Fibroblast of lung (primary cell): ENCODE measurements at regions not wholly inside any gene's neighbourhood (a gene's known extent, or its start where the extent isn't known, plus 50 kb on each side); places are given as distances from the start of the nearest gene placed in this dataset.

Source experiments
- DNase-seq, 2 donors: peaks; one replicate each; pipeline versions ENCODE4 v3.0.0 to v3.0.0-alpha.2; 2010; ENCODE audit warnings: low read depth in 2 of 2
- H2AFZ ChIP-seq: 2 replicates; pipeline ENCODE4 v1.5.1; 2012; ENCODE audit warnings: low read length, control low read depth, inconsistent platforms
- H3K27ac ChIP-seq: 2 replicates; pipeline ENCODE4 v1.5.1; 2011; ENCODE audit warnings: low read length, control low read depth; ENCODE audit not compliant: insufficient read depth
- H3K27me3 ChIP-seq: 2 replicates; pipeline ENCODE4 v1.5.1; 2011; ENCODE audit warnings: mild to moderate bottlenecking, low read length; ENCODE audit not compliant: control insufficient read depth, insufficient read depth
- H3K36me3 ChIP-seq: 2 replicates; pipeline ENCODE4 v1.5.1; 2011; ENCODE audit warnings: low read length; ENCODE audit not compliant: control insufficient read depth, insufficient read depth
- H3K4me1 ChIP-seq: 2 replicates; pipeline ENCODE4 v1.5.1; 2011; ENCODE audit warnings: low read length; ENCODE audit not compliant: control insufficient read depth, insufficient read depth; ENCODE audit errors: extremely low read depth
- H3K4me2 ChIP-seq: 2 replicates; pipeline ENCODE4 v1.5.1; 2011; ENCODE audit warnings: low read length, control low read depth; ENCODE audit not compliant: insufficient read depth; ENCODE audit errors: extremely low read depth
- H3K4me3 ChIP-seq, 4 experiments: fragments of 200-600 bp in 1 of 4; sonication (generic) in 1 of 4; replicated peaks in 1 of 4; 2 replicates each; pipeline ENCODE4 v1.5.1; 2011 to 2016; ENCODE audit warnings: low read length in 4 of 4, low read depth in 3 of 4, mild to moderate bottlenecking in 3 of 4, control low read depth in 2 of 4, inconsistent platforms in 1 of 4, mixed read lengths in 1 of 4; ENCODE audit not compliant: insufficient read depth in 1 of 4; ENCODE audit errors: control extremely low read depth in 1 of 4
- H3K79me2 ChIP-seq: 2 replicates; pipeline ENCODE4 v1.5.1; 2012; ENCODE audit warnings: mild to moderate bottlenecking, low read length, inconsistent platforms; ENCODE audit not compliant: control insufficient read depth, insufficient read depth
- H3K9ac ChIP-seq: 2 replicates; pipeline ENCODE4 v1.5.1; 2011; ENCODE audit warnings: mild to moderate bottlenecking, low read length, control low read depth; ENCODE audit not compliant: insufficient read depth
- H3K9me3 ChIP-seq: 2 replicates; pipeline ENCODE4 v1.5.1; 2012; ENCODE audit warnings: low read depth, low read length; ENCODE audit not compliant: control insufficient read depth, insufficient read depth
- H4K20me1 ChIP-seq: 2 replicates; pipeline ENCODE4 v1.5.1; 2011; ENCODE audit warnings: low read length; ENCODE audit not compliant: control insufficient read depth, insufficient read depth; ENCODE audit errors: extremely low read depth
- EZH2 ChIP-seq: IDR thresholded peaks from 2 replicates; pipeline ENCODE4 v1.5.1; 2012; ENCODE audit warnings: low read length, control low read depth, mild to moderate bottlenecking; ENCODE audit errors: missing control alignments
- TF ChIP-seq, protein P1 (sequence below), 2 donors: IDR thresholded peaks in 1 of 2; conservative IDR thresholded peaks in 1 of 2; 1 replicate in 1 of 2; 2 replicates in 1 of 2; pipeline ENCODE4 v1.5.1; 2011 to 2012; ENCODE audit warnings: low read length in 2 of 2, control low read depth in 1 of 2, inconsistent platforms in 1 of 2, low read depth in 1 of 2, mild to moderate bottlenecking in 1 of 2

DNA sequence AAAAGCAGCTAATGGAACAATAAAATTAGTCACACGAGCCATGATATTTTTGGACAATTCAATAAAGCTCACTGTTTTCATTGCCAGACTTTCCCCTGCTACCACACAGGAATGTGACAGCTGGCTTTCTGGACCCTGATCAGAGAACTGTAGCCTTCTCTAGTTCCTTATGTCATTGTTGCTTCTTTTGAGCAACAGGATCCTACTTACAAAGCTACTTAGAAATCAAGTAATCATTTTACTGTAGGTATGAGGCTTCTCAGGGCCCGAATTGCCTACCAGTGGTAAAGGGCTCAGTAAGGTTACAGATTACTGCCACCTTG, 94.3 kb upstream of the AADACL2 start:
- no peak for DNase-seq
- H3K9me3 ChIP-seq = no peaks in the 10 kb centered on the region
- no peak overlapping the region for H3K9ac ChIP-seq
- no peak overlapping the region for H3K4me2 ChIP-seq
- H4K20me1 ChIP-seq = no peaks in the 10 kb centered on the region
- no peaks in the 10 kb centered on the region for H3K79me2 ChIP-seq
- H3K27ac ChIP-seq = no peak overlapping the region
- H3K4me1 ChIP-seq = no peaks in the 10 kb centered on the region
- H3K36me3 ChIP-seq = no peaks in the 10 kb centered on the region
- no peak for TF ChIP-seq EZH2
- TF ChIP-seq, protein P1, sequence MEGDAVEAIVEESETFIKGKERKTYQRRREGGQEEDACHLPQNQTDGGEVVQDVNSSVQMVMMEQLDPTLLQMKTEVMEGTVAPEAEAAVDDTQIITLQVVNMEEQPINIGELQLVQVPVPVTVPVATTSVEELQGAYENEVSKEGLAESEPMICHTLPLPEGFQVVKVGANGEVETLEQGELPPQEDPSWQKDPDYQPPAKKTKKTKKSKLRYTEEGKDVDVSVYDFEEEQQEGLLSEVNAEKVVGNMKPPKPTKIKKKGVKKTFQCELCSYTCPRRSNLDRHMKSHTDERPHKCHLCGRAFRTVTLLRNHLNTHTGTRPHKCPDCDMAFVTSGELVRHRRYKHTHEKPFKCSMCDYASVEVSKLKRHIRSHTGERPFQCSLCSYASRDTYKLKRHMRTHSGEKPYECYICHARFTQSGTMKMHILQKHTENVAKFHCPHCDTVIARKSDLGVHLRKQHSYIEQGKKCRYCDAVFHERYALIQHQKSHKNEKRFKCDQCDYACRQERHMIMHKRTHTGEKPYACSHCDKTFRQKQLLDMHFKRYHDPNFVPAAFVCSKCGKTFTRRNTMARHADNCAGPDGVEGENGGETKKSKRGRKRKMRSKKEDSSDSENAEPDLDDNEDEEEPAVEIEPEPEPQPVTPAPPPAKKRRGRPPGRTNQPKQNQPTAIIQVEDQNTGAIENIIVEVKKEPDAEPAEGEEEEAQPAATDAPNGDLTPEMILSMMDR (conservative IDR thresholded peaks at IDR 0.05 in 1 of 2, IDR thresholded peaks at IDR 0.05 in 1 of 2; ENCODE audit: low read depth in 1 of 2, low read length in 2 of 2) = no peak
- H3K27me3 ChIP-seq = no peaks in the 10 kb centered on the region
- no peak overlapping the region for H3K4me3 ChIP-seq
- H2AFZ ChIP-seq = no peak overlapping the region

DNA sequence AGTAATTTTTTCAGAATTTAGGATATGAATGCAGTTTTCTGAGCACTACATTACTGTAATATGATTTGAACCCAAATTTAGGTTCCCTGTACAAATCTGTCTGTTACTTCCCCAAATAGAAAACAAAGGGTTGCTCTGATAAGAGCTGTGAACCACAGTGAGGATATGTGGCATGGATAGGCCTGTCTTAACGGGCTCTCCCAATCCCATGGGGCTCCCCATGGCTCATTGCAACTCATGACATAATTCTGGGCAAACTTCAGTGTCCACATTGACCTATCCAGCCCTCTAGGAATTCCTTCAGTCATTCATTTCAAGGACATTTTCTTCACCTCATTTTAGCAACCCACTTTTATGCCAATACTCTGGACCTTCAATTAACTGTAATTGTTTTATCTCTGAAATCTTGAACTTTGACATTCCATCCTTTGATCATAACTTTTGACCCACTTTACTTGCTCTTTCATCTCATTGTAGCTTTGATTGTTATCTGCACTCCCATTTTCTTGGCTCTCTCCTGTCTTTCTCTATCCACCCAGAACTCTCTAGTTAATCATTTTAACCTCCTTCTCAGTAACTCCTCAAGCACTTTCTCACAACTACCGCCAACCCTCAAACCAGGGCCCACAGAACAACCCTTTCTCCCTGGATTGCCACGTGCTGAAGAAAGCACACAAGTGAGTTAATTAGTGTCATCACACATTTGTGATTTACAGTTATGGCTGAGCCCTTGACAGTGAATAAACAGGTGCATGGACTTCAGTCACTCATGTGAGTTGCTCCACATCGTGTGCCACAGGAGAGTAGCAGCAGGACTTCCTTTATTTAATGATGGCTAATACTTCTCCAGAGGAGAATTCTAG, 94.9 kb upstream of the AADACL2 start:
- H3K27ac ChIP-seq = no peak overlapping the region
- no peak for DNase-seq

DNA sequence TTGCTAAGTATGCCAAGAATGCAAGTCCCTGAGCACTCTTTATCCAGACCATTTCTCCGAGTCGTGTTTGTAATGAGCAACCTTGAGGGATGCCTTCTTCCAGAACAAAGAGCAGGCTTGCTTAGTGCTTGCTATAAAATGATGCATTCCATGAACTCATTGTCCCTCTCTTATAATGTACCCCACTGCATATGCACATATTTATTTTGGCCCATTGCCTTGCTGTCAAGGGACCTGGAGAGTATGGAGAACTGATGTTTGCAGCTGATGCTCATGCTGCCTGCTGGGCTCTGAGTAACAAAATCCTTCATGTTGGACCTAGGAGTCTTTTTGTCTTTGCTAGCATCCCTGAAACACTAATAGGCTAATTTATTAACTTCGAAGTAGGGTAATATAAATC, 97.8 kb upstream of the AADACL2 start:
- H2AFZ ChIP-seq = no peak overlapping the region
- H3K27me3 ChIP-seq = no peaks in the 10 kb centered on the region
- no peak overlapping the region for H3K4me3 ChIP-seq
- H3K4me1 ChIP-seq = no peaks in the 10 kb centered on the region
- H3K9me3 ChIP-seq = no peaks in the 10 kb centered on the region
- no peak overlapping the region for H3K9ac ChIP-seq
- no peak for DNase-seq
- TF ChIP-seq, protein P1 (conservative IDR thresholded peaks at IDR 0.05 in 1 of 2, IDR thresholded peaks at IDR 0.05 in 1 of 2; ENCODE audit: low read depth in 1 of 2, low read length in 2 of 2) = no peak
- no peak for TF ChIP-seq EZH2
- no peak overlapping the region for H3K4me2 ChIP-seq
- no peaks in the 10 kb centered on the region for H3K79me2 ChIP-seq
- H4K20me1 ChIP-seq = no peaks in the 10 kb centered on the region
- H3K36me3 ChIP-seq = no peaks in the 10 kb centered on the region
- no peak overlapping the region for H3K27ac ChIP-seq

More for the DNA sequence above, 94.9 kb upstream of the AADACL2 start:
- no peaks in the 10 kb centered on the region for H3K27me3 ChIP-seq
- no peak overlapping the region for H2AFZ ChIP-seq
- H3K4me1 ChIP-seq = no peaks in the 10 kb centered on the region
- H3K36me3 ChIP-seq = no peaks in the 10 kb centered on the region
- no peaks in the 10 kb centered on the region for H3K79me2 ChIP-seq
- no peaks in the 10 kb centered on the region for H3K9me3 ChIP-seq
- H4K20me1 ChIP-seq = no peaks in the 10 kb centered on the region
- H3K4me2 ChIP-seq = no peak overlapping the region
- TF ChIP-seq, protein P1 (conservative IDR thresholded peaks at IDR 0.05 in 1 of 2, IDR thresholded peaks at IDR 0.05 in 1 of 2; ENCODE audit: low read depth in 1 of 2, low read length in 2 of 2) = no peak
- no peak for TF ChIP-seq EZH2
- no peak overlapping the region for H3K9ac ChIP-seq
- no peak overlapping the region for H3K4me3 ChIP-seq
